ENCODE measurements at regions not wholly inside any gene's neighbourhood (a gene's known extent, or its start where the extent isn't known, plus 50 kb on each side); places are given as distances from the start of the nearest gene placed in this dataset.

DNA sequence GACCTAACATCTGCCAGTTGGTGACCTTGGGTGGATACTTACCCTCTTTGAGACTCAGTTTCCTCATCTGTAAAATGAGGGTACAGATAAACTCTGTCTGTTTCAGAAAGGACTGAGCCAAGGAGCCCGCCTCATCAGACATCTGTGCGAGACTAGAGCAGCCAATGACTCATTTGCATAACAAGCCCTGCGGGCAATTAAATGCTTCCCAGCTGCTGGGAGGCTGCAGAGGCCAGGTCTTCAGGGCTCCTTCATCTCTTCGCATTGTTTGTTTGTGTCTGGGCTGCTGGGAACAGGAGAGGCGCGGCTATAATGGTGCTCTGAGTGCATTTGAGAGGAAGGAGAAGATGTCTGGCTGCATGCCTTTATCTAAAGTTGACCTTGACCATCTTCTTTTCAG, 85.0 kb downstream of the ADRA2C start:
- TF ChIP-seq, protein P1, sequence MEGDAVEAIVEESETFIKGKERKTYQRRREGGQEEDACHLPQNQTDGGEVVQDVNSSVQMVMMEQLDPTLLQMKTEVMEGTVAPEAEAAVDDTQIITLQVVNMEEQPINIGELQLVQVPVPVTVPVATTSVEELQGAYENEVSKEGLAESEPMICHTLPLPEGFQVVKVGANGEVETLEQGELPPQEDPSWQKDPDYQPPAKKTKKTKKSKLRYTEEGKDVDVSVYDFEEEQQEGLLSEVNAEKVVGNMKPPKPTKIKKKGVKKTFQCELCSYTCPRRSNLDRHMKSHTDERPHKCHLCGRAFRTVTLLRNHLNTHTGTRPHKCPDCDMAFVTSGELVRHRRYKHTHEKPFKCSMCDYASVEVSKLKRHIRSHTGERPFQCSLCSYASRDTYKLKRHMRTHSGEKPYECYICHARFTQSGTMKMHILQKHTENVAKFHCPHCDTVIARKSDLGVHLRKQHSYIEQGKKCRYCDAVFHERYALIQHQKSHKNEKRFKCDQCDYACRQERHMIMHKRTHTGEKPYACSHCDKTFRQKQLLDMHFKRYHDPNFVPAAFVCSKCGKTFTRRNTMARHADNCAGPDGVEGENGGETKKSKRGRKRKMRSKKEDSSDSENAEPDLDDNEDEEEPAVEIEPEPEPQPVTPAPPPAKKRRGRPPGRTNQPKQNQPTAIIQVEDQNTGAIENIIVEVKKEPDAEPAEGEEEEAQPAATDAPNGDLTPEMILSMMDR (conservative IDR thresholded peaks at IDR 0.05; ENCODE audit: low read length), result no peak
- H3K4me3 ChIP-seq (ENCODE audit: low read length), result no peak overlapping the region
- peak; percentile 56 for DNase-seq (ENCODE audit: low read depth)

DNA sequence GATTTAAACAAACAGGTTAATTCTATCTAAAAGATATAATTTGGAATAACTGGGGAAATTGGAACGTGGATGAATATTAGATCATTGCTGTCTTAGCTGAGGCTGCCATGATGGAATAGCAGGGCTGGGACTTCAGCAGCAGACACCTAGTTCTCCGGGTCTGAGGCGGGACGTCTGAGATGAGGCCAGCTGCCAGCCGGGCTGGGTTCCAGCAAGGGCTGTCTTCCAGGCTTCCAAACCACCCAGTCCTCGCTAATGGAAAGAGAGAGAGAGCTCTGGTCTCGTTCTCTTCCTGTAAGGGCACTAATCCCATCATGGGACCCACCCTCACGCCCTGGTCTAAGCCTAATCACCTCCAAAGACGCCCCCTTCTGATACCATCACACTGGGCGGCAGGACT, 85.7 kb downstream of the ADRA2C start:
- no peak for DNase-seq (ENCODE audit: low read depth)
- H3K4me3 ChIP-seq (ENCODE audit: low read length), result no peak overlapping the region
- TF ChIP-seq, protein P1 (conservative IDR thresholded peaks at IDR 0.05; ENCODE audit: low read length), result no peak

DNA sequence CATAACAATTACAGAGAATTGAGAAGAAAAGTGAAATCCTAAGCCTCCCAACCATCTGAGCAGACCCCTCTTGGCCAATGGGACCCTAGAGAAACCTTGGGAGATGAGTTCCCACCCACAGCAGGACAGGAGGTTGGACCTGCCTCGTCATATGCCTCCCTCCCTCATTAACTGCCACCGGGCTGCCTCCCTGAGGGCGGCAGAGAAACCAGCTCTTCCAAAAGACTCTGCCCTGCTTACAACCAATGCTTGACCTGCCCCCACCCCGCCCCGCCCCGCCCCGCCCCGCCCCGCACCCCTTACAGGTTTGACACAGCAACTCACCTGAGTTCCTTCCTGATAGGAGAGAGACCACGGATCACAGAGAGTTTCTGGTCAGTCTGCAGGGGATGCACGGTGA, 86.1 kb downstream of the ADRA2C start:
- H3K4me3 ChIP-seq (ENCODE audit: low read length), result no peak overlapping the region
- TF ChIP-seq, protein P1 (conservative IDR thresholded peaks at IDR 0.05; ENCODE audit: low read length), result no peak
- DNase-seq (ENCODE audit: low read depth), result no peak

DNA sequence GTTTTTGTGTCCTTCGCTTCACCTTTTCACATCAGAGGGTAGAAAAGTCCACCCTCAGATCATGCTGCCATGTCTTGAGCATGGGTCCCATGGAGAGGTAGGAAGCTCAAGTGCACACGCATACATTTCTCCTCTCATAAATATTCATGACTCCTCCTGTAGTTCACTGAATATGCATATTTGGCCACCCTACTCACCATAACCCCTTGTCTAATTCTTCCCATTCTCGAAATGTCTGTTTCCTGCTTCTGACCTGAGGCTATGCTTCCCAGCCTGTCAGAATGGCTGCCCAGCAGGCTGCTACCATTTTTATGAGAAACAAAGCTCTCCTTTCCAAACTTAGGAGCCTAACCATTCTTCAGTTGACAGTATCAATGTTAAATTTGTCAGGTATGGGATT, 86.5 kb downstream of the ADRA2C start:
- H3K4me3 ChIP-seq (ENCODE audit: low read length), result no peak overlapping the region
- DNase-seq (ENCODE audit: low read depth), result no peak
- TF ChIP-seq, protein P1 (conservative IDR thresholded peaks at IDR 0.05; ENCODE audit: low read length), result no peak

DNA sequence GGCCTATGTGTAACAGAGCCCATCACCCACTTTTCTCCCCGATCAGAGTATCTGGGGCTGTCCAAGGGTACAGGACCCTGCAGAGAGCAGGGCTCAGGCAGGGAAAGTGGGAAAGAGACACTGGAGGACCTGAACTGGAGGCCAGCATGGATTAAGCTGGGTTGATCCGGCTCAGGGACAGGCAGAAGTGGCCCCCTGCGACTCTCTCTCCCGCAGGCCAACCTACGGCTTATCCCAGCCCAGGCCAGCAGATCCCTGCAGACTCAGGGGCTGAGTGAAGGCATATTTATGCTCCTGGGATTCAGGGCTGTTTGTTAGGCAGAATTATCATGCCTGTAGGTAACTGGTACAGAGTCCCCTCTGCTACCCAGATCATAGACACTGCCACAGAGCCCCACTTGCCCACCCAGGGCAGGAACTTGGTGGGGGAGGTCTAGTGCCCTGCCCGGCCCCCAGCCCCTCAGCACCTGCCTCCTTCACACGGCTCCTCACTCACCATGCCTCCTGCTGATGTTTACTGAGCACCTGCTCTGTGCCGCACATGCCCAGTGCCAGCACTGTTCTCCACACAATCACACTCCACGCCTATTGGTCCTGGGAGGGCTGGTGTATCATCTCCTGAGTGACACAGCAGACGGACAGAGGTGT, 87.3 kb downstream of the ADRA2C start:
- no peak for DNase-seq (ENCODE audit: low read depth)
- TF ChIP-seq, protein P1 (conservative IDR thresholded peaks at IDR 0.05; ENCODE audit: low read length), result no peak
- no peak overlapping the region for H3K4me3 ChIP-seq (ENCODE audit: low read length)

DNA sequence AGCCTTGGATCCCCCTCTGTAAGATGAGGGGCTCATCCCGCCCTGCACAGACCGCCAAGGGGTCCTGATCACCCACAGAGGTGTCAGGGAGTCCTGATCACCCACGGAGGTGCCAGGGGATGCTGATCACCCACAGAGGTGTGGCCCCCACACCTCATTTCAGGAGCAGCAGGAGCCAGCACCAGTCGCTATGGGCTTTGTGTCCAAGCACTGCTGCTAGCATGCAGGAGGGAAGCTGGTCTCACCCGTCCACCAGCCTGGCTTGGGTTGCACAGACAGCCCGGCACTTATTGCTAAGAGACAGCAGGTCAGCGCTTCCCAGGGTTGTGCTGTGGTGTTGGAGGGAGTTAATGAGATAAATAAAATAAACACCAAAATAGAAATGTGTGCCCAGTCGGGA, 88.5 kb downstream of the ADRA2C start:
- no peak for DNase-seq (ENCODE audit: low read depth)
- TF ChIP-seq, protein P1 (conservative IDR thresholded peaks at IDR 0.05; ENCODE audit: low read length), result no peak
- H3K4me3 ChIP-seq (ENCODE audit: low read length), result no peak overlapping the region

DNA sequence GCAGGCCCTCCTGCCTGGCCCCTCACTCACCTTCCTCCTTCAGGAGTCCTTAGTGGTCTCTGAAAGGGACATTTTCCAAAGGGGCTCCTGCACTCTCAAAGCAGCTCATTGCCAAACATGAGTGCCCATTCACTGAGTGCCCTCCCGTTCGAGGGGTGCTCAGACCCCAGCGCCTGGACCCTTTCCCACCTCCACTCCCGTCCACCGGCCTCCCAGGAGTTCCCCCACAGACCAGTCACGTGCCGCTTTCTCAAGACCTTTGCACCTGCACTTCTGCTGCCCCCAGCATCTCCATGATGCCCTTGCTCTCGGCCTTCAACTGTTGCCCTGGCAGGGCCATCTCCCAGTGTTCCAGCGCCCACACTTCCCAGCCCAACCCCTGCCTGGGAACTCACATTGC, 89.5 kb downstream of the ADRA2C start:
- TF ChIP-seq, protein P1 (conservative IDR thresholded peaks at IDR 0.05; ENCODE audit: low read length), result no peak
- H3K4me3 ChIP-seq (ENCODE audit: low read length), result no peak overlapping the region
- no peak for DNase-seq (ENCODE audit: low read depth)

All from AG10803 (cell line).